H9 (cell line): ENCODE measurements at regions not wholly inside any gene's neighbourhood (a gene's known extent, or its start where the extent isn't known, plus 50 kb on each side); places are given as distances from the start of the nearest gene placed in this dataset.

Source experiments
- DNase-seq: peaks from one replicate; pipeline ENCODE4 v3.0.0-alpha.2; 2017
- H2AFZ ChIP-seq: one replicate; pipeline ENCODE4 v1.6.1; 2013; ENCODE audit warnings: mild to moderate bottlenecking, low read length, control low read depth, moderate library complexity
- H2AK5ac ChIP-seq: 2 replicates; pipeline ENCODE4 v1.6.1; 2013; ENCODE audit warnings: low read length, control low read depth, mixed read lengths; ENCODE audit not compliant: insufficient read length
- H2BK120ac ChIP-seq: one replicate; pipeline ENCODE4 v1.6.1; 2013; ENCODE audit warnings: low read depth, mild to moderate bottlenecking, low read length, control low read depth, inconsistent platforms; ENCODE audit not compliant: poor library complexity, severe bottlenecking
- H2BK12ac ChIP-seq: 2 replicates; pipeline ENCODE4 v1.6.1; 2013; ENCODE audit warnings: low read length, control low read depth, mixed read lengths, low read depth; ENCODE audit not compliant: insufficient read length
- H2BK15ac ChIP-seq: 2 replicates; pipeline ENCODE4 v1.6.1; 2013; ENCODE audit warnings: low read depth, low read length, control low read depth
- H2BK20ac ChIP-seq: one replicate; pipeline ENCODE4 v1.6.1; 2013; ENCODE audit warnings: low read depth, mild to moderate bottlenecking, low read length, control low read depth, inconsistent platforms; ENCODE audit not compliant: poor library complexity, severe bottlenecking
- H2BK5ac ChIP-seq: 2 replicates; pipeline ENCODE4 v1.6.1; 2013; ENCODE audit warnings: low read length, control low read depth, mixed read lengths; ENCODE audit not compliant: insufficient read length
- H3K14ac ChIP-seq: 2 replicates; pipeline ENCODE4 v1.6.1; 2013; ENCODE audit warnings: low read length, control low read depth; ENCODE audit not compliant: insufficient read depth
- H3K18ac ChIP-seq: 2 replicates; pipeline ENCODE4 v1.6.1; 2013; ENCODE audit warnings: low read depth, mild to moderate bottlenecking, mixed read lengths, low read length, control low read depth; ENCODE audit not compliant: insufficient read length
- H3K23ac ChIP-seq: 2 replicates; pipeline ENCODE4 v1.6.1; 2013; ENCODE audit warnings: low read length, control low read depth, mixed read lengths, low read depth; ENCODE audit not compliant: insufficient read length
- H3K23me2 ChIP-seq: 2 replicates; pipeline ENCODE4 v1.6.1; 2013; ENCODE audit warnings: low read depth, mild to moderate bottlenecking, mixed read lengths, low read length, control low read depth; ENCODE audit not compliant: insufficient read length, poor library complexity, severe bottlenecking
- H3K27ac ChIP-seq: 2 replicates; pipeline ENCODE4 v1.5.1; 2013; ENCODE audit warnings: low read length, control low read depth, mixed read lengths, low read depth; ENCODE audit not compliant: insufficient read length
- H3K27me3 ChIP-seq: 2 replicates; pipeline ENCODE4 v1.6.1; 2013; ENCODE audit warnings: low read length, control low read depth, inconsistent platforms; ENCODE audit not compliant: insufficient read depth
- H3K4ac ChIP-seq: 2 replicates; pipeline ENCODE4 v1.6.1; 2013; ENCODE audit warnings: low read depth, mild to moderate bottlenecking, control low read depth, inconsistent platforms, low read length, moderate library complexity
- H3K4me1 ChIP-seq: 2 replicates; pipeline ENCODE4 v1.6.1; 2013; ENCODE audit warnings: low read length, control low read depth, inconsistent platforms; ENCODE audit not compliant: insufficient read depth
- H3K4me2 ChIP-seq: 2 replicates; pipeline ENCODE4 v1.6.1; 2013; ENCODE audit warnings: low read length, control low read depth, mixed read lengths; ENCODE audit not compliant: insufficient read length, insufficient read depth
- H3K56ac ChIP-seq: 2 replicates; pipeline ENCODE4 v1.6.1; 2013; ENCODE audit warnings: low read depth, mild to moderate bottlenecking, mixed read lengths, low read length, control low read depth; ENCODE audit not compliant: insufficient read length
- H3K79me1 ChIP-seq: 2 replicates; pipeline ENCODE4 v1.6.1; 2013; ENCODE audit warnings: low read depth, mild to moderate bottlenecking, moderate library complexity, low read length, control low read depth, inconsistent platforms; ENCODE audit not compliant: insufficient read depth, poor library complexity, severe bottlenecking
- H3K79me2 ChIP-seq: 2 replicates; pipeline ENCODE4 v1.6.1; 2013; ENCODE audit warnings: low read length, control low read depth, inconsistent platforms; ENCODE audit not compliant: insufficient read depth
- H3K9ac ChIP-seq: 2 replicates; pipeline ENCODE4 v1.6.1; 2013; ENCODE audit warnings: low read length, control low read depth, mixed read lengths; ENCODE audit not compliant: insufficient read length; ENCODE audit errors: extremely low read depth
- H3K9me3 ChIP-seq: one replicate; pipeline ENCODE4 v1.6.1; 2013; ENCODE audit warnings: low read depth, low read length, inconsistent platforms; ENCODE audit not compliant: control insufficient read depth
- H3T11ph ChIP-seq: one replicate; pipeline ENCODE4 v1.6.1; 2013; ENCODE audit warnings: mild to moderate bottlenecking, low read length, control low read depth, inconsistent platforms
- H4K20me1 ChIP-seq: one replicate; pipeline ENCODE4 v1.6.1; 2013; ENCODE audit not compliant: control insufficient read depth, insufficient read length, insufficient read depth
- H4K5ac ChIP-seq: 2 replicates; pipeline ENCODE4 v1.6.1; 2013; ENCODE audit warnings: low read depth, mild to moderate bottlenecking, mixed read lengths, low read length, control low read depth; ENCODE audit not compliant: insufficient read length
- H4K8ac ChIP-seq: replicated peaks from 2 replicates; pipeline ENCODE4 v1.6.1; 2013; ENCODE audit warnings: low read length, control low read depth, mixed read lengths, low read depth; ENCODE audit not compliant: insufficient read length
- H4K91ac ChIP-seq: 2 replicates; pipeline ENCODE4 v1.6.1; 2013; ENCODE audit warnings: low read depth, mild to moderate bottlenecking, moderate library complexity, mixed read lengths, low read length, control low read depth; ENCODE audit not compliant: insufficient read length
- H3K27ac Mint-ChIP-seq, 3 experiments: 2 replicates in 2 of 3; 3 replicates in 1 of 3; pipeline ENCODE4 v1.8.0; 2020 to 2021; ENCODE audit warnings: mixed read lengths in 3 of 3, mild to moderate bottlenecking in 1 of 3, moderate library complexity in 1 of 3
- H3K27me3 Mint-ChIP-seq: 2 replicates; pipeline ENCODE4 v1.8.0; 2021; ENCODE audit warnings: low read depth, mild to moderate bottlenecking, moderate library complexity, mixed read lengths
- H3K36me3 Mint-ChIP-seq, 3 experiments: 2 replicates in 2 of 3; 3 replicates in 1 of 3; pipeline ENCODE4 v1.8.0; 2020 to 2021; ENCODE audit warnings: low read depth in 3 of 3, mixed read lengths in 3 of 3; ENCODE audit not compliant: insufficient read depth in 1 of 3
- H3K4me1 Mint-ChIP-seq, 2 experiments: 2 replicates each; pipeline ENCODE4 v1.8.0; 2020; ENCODE audit warnings: mixed read lengths in 2 of 2
- H3K4me3 Mint-ChIP-seq, 2 experiments: 2 replicates in 1 of 2; 3 replicates in 1 of 2; pipeline ENCODE4 v1.8.0; 2020 to 2021; ENCODE audit warnings: mild to moderate bottlenecking in 2 of 2, mixed read lengths in 2 of 2, moderate library complexity in 1 of 2
- H3K9me3 Mint-ChIP-seq, 2 experiments: 2 replicates in 1 of 2; 3 replicates in 1 of 2; pipeline ENCODE4 v1.8.0; 2020; ENCODE audit warnings: mild to moderate bottlenecking in 2 of 2, mixed read lengths in 2 of 2, moderate library complexity in 1 of 2
- WGBS: extraction: QIAGEN DNeasy Blood & Tissue Kit; methylation state at CpG from one replicate; pipeline ENCODE4 v1.1.7; 2013; ENCODE audit warnings: missing lambda C conversion rate, low lambda C conversion rate, mixed read lengths; ENCODE audit not compliant: insufficient read length; ENCODE audit errors: extremely low coverage; 5-methylcytosine and 5-hydroxymethylcytosine counted together
- TF ChIP-seq, protein P1 (sequence below): fragments of 200-600 bp; sonication (generic); conservative IDR thresholded peaks from 3 replicates; pipeline ENCODE4 v1.8.0; 2021; ENCODE audit warnings: antibody characterized with exemption, mild to moderate bottlenecking

DNA sequence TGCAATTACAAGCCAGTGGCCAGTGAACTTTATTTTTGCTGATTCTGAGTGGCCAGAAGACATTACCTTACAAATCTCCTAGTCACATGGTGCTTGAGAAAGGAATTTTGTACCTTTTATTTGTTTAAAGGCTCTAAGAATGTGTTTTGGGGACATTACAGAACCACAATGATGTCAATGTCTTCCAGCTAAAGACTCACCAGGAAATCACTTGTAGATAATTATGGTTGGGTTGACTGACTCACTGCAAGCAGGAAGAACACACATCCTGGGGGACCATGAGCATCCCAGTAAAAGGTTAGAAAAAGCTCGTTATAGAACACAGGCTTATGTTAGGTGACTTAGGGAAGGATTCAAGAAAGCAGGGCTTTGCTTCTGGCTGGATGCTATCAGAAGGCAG lies 119.4 kb upstream of the FAM9B start:
- TF ChIP-seq, protein P1, sequence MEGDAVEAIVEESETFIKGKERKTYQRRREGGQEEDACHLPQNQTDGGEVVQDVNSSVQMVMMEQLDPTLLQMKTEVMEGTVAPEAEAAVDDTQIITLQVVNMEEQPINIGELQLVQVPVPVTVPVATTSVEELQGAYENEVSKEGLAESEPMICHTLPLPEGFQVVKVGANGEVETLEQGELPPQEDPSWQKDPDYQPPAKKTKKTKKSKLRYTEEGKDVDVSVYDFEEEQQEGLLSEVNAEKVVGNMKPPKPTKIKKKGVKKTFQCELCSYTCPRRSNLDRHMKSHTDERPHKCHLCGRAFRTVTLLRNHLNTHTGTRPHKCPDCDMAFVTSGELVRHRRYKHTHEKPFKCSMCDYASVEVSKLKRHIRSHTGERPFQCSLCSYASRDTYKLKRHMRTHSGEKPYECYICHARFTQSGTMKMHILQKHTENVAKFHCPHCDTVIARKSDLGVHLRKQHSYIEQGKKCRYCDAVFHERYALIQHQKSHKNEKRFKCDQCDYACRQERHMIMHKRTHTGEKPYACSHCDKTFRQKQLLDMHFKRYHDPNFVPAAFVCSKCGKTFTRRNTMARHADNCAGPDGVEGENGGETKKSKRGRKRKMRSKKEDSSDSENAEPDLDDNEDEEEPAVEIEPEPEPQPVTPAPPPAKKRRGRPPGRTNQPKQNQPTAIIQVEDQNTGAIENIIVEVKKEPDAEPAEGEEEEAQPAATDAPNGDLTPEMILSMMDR: no peak
- H4K91ac ChIP-seq: no peak overlapping the region

More for the DNA sequence above, 119.4 kb upstream of the FAM9B start:
- H3K56ac ChIP-seq: no peak overlapping the region
- no peaks in the 10 kb centered on the region for H3K23me2 ChIP-seq
- no peak overlapping the region for H2AFZ ChIP-seq
- H3K79me2 ChIP-seq: no peaks in the 10 kb centered on the region
- H3K27me3 Mint-ChIP-seq: peaks cover 1% of the 10 kb centered on the region
- H3K4me1 ChIP-seq: peaks cover under 1% of the 10 kb centered on the region; the same call in 1 of the 2 replicates
- no CpG with 5 or more reads among the region's 1 CpG for WGBS
- peaks cover 23 to 31% of the 10 kb centered on the region in 2 experiments for H3K4me1 Mint-ChIP-seq
- no peak overlapping the region for H3K4ac ChIP-seq
- no peak overlapping the region for H3K9ac ChIP-seq
- no peak overlapping the region for H2BK15ac ChIP-seq
- H3K27ac Mint-ChIP-seq: no peak overlapping the region
- H3K4me3 Mint-ChIP-seq: no peak overlapping the region
- H3K36me3 Mint-ChIP-seq: peaks cover 13 to 24% (median 15%) of the 10 kb centered on the region in 3 experiments; a peak in 6 of 7 replicates
- no peak overlapping the region for H3K4me2 ChIP-seq
- H3K18ac ChIP-seq: no peak overlapping the region
- H3K9me3 ChIP-seq: peaks cover 22% of the 10 kb centered on the region
- H2BK20ac ChIP-seq: no peak overlapping the region
- H3T11ph ChIP-seq: no peak overlapping the region
- no peak overlapping the region for H4K8ac ChIP-seq
- no peak overlapping the region for H2BK5ac ChIP-seq
- no peak overlapping the region for H2AK5ac ChIP-seq
- no peak overlapping the region for H3K23ac ChIP-seq
- no peak overlapping the region for H2BK12ac ChIP-seq
- H3K27me3 ChIP-seq: 0 out of 2 replicates have a peak, but pooled peaks cover 2% of the 10 kb centered on the region
- no peak overlapping the region for H2BK120ac ChIP-seq
- peaks cover 30 to 61% of the 10 kb centered on the region in 2 experiments for H3K9me3 Mint-ChIP-seq
- no peak overlapping the region for H4K5ac ChIP-seq
- H4K20me1 ChIP-seq: no peaks in the 10 kb centered on the region
- H3K79me1 ChIP-seq: no peaks in the 10 kb centered on the region
- no peak for DNase-seq
- no peak overlapping the region for H3K27ac ChIP-seq
- H3K14ac ChIP-seq: no peak overlapping the region
